Stimulated activated CD4-positive, alpha-beta T cell treated with anti-CD3 and anti-CD28 coated beads, Interleukin-12 subunit alpha, Interleukin-12 subunit beta, amount 100 ng/mL, for 48 hours (primary cell): ENCODE measurements at regions not wholly inside any gene's neighbourhood (a gene's known extent, or its start where the extent isn't known, plus 50 kb on each side); places are given as distances from the start of the nearest gene placed in this dataset.

Source experiments
- DNase-seq, 3 donors: peaks; one replicate each; pipeline ENCODE4 v3.0.0-alpha.2; 2020; ENCODE audit warnings: low read depth in 2 of 3, low spot score in 1 of 3

GRCh38 chr6:132972971-132973370 is 158.6 kb downstream of the RPS12 start:
- no peak for DNase-seq

DNA sequence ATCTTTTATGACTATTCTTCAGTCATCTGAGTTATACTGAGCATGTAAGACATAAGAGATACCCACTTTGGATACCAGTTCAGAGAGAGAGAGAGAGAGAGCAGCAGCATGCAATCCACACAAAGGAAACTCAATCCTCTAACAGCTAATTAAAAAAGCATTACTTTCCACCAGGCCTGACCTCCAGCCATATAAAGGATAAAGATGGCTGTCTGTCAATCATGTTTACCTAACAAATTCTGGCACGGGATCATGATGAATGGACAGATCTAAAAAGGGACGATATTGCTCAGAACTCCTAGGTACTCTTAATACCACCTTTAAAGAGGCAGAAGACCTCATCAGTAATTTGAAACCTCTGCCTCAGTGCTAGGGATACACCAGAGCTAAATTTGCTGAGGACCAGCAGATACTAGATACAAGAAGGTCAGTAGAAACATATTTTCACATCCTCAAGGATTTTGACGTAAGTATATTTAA is 159.2 kb downstream of the RPS12 start:
- DNase-seq = no peak

- DNase-seq = no peak
Observed at GRCh38 chr6:132974122-132974521, 159.8 kb downstream of the RPS12 start.

GRCh38 chr6:132977413-132977812 is 163.0 kb downstream of the RPS12 start:
- no peak for DNase-seq

DNA sequence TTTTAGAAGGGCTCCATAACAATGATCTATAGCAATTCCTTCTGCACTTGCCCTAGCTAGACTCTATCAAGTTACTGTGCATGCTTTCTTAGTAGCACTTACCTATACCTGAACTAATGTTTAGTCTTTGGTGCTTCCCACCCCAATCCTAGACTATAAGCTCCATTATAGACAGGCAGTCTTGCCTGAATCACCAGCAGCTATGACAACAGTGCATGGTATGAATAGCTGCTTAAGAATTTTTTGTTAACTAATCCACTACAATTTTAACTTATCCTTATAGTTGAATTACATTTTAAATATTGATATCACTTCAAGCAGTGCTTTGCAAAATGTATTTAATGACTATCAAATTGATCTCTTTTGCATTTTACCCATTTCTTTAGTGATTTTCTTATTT is 164.3 kb downstream of the RPS12 start:
- no peak for DNase-seq

GRCh38 chr6:132993738-132994137 is 179.4 kb downstream of the RPS12 start:
- no peak for DNase-seq

DNA sequence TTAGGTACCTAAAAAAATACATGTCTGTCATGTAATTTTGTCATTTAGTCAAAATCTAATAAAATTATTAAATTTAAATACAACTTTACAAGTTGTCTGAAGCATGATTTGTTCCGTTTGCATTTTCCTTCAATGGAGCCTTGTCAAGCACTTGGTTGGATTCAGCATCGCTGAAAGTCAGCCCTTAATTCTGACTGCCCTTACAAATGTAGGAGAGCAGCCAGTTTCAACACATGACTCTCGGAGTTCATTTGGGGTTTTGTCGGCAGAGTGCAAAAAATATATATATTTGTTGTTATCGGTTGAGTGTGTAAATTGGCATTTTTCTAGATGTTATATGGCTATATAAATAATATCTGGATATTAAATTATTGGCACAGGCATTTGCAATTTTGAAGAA is 180.6 kb downstream of the RPS12 start:
- no peak for DNase-seq

- no peak for DNase-seq
Observed at GRCh38 chr6:132995432-132995831, 181.1 kb downstream of the RPS12 start.

DNA sequence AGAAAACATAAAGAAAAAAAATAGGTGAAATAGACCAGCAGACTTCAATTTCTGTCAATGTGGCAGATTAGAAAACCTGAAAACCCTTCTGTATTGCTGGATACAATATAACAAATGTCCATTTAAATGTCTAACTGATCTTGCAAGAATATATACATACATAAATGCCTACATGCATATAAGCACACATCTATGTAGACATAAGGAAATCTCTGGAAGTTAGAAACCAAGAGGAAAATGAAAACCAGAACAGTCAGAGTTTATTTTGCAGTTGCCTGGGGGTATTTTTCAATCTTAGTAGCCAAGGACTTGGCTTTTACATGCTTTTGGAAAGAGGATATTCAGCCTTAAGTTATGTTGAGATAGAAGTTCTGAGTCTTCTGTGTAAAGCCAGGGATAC is 184.0 kb downstream of the RPS12 start:
- no peak for DNase-seq

DNA sequence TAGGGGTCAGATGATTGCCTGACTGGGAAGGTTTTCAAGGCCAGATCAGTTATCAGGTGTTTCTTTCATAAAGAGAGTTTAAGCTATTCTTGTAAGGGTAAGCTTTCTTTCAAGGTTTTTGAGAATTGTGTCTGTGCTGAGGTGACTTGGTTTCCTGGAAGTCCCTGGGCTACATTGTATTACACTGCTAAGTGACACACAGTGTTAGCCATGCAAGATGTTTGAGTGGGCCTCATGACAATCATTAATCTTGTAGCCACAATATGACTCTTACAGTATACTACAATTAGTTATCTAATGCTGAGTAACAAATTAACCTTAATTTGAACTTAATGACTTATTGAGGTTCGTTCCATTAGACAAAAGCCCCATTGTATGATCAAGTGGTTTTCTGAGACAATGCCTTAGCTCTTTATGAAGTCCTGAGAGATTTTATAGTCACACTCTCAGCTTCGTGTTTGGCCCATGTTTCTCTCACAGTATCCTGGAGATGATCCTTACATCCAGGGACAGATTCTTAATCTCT is 186.7 kb downstream of the RPS12 start:
- DNase-seq = no peak

- DNase-seq = no peak
Observed at GRCh38 chr6:133004304-133004884, 190.0 kb downstream of the RPS12 start.

GRCh38 chr6:133012774-133013173 is 198.4 kb downstream of the RPS12 start:
- DNase-seq = no peak

GRCh38 chr6:133016631-133017030 is 202.3 kb downstream of the RPS12 start:
- no peak for DNase-seq

DNA sequence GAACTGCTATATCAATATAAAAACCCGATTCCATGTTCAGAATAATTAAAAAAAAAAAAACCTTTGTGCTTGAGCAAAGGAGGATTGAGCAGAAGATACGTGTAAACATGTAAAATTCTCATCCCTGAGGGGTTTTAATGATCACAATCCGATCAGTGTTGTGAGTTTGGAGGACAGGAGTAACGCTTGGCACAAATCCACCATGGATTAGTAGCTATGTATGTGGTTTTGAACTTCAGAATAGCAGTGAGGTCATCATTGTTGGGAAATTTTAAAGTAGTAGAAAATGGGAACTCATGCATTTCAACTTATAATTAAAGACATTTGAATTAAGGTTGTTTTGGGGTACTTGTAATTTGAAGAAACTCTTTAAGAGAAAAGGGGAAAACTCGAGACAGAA is 203.2 kb downstream of the RPS12 start:
- DNase-seq = no peak

DNA sequence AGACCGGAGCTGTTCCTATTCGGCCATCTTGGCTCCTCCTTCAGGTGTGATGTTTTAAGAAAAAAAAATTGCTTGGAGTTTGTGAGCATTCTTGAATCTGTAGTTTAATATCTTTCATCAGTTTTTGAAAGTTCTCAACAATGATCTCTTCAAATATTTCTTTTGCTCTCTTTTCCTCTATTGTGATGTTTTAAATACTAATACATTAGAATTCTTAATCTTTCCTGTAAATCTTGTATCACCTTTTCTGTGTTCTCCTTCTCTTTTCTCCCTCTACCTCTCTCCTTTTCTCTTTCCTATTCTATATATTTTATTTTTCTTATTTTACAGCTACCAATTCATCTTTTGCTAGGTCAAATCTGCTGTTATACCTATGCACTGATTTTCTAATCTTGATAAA is 212.3 kb downstream of the RPS12 start:
- no peak for DNase-seq

DNA sequence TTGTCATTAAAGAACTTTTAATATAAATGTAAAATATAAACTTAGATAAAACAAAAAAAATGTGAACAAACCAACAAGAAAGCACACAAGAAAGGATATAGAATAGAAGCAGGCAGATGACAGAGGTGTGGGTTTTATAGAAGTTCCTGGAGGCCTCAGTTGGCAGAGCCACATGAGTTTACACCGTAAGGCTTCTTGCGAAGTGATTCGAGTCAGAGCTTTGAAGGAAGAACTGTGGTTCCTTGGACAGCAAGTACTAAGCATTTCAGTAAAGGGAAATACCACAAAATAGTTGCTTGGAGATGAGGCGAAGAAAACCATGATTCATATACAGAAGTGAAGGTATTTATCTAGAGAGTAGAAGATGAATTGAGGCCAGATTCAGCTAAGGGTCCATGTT is 207.9 kb upstream of the EYA4 start:
- no peak for DNase-seq

GRCh38 chr6:133034509-133035206 is 206.5 kb upstream of the EYA4 start:
- DNase-seq = no peak

DNA sequence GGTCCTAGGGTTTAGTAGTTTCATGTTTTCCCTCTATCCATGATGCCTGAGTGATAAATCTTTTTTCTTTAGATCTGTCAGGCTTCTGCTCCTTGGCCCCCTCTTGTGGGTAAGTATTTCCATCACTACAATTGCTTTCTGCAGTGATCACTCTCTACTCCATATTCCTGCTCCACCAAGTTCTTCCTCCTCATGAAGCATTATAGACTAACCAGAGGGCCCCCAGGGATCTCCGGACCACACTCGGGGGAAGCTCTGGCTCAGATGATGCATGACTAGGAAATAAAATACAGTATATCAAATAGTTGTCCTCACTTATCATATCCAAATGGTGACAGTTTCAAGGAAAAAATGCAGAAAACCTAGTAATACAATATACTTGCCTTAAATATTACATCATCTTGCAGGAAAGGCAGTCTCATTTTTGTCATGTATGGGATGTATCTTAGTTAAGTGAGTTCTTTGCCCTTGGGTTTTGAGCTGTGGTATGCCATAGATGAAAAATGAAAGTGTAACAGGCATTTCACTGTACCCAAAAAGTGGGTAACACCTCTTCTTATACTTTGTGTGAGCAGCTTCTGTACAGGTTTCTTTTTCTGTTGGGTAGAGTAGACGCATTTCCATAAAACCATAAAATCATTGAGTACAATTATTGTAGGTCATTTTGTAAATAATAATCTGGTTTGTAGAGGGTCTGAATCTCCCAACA is 200.9 kb upstream of the EYA4 start:
- no peak for DNase-seq

DNA sequence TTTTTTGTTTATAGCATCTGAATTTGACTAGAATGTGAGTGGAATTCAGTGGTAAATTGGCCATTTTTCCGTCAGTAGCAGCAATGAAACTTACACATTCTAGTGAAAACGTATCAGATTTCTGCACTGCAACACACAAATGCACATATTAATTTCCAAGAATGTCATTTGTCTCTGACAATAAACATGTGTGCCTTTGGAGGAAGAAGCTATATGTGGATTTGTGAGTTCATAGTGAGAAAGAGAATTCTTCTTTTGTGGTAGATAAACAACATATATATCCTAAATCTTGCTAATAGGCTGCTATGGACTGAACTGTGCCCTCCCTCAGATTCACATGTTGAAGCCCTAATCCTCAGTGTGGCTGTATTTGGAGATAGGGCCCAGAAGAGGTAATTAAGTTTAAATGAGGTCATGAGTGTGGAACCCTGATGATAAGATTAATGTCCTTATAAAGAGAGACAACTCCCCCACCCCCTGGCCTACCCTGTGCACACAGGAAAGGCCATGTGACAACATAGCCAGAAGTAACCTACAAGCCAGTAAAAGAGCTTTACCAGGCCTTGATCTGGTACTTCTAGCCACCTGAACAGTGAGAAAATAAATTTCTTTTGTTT is 200.2 kb upstream of the EYA4 start:
- DNase-seq = no peak

DNA sequence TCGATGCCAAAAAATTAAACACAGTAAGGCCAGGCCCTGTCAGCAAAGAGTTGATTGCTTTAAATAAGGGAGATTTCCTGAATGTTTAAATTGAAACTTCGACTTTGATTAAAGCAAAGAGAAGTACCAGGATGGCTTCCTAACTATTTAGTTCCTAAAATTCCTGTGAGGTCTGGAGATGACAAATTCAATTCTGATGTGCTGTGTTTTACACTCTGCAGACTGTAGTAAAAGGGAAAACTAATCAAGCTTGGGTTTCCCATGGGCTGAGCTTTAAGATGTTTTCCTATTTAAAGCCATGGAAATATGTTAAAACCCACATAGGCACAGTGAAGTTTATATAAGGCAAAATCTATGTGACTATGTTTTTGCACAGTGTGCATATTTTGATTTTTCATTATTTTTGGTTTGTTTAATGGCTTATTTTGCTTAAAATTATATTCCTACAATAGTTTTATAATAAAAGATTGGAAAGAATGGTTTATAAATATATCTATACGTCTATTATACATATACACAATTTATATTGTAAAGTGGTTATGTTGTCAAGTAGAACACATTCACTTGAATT is 198.5 kb upstream of the EYA4 start:
- DNase-seq = no peak

DNA sequence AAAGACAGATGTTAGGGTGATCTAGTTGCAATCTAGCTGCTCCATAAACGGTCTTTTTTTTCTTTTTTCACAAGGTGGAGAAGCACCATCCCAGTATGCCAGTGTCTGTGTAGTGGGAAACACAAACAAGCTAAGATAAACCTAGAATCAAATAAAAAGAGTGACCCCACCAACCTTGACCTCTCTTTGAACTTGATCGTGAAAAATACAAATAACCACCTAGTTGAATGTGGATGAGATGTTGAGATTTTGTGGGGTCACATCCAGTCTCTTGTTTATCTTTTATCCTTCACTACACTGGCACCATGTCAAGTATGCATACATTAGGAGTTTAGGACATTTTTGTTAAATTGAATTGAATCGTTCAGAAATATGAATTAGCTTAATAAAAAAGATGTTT is 194.6 kb upstream of the EYA4 start:
- DNase-seq = no peak
